ENCODE measurements at regions not wholly inside any gene's neighbourhood (a gene's known extent, or its start where the extent isn't known, plus 50 kb on each side); places are given as distances from the start of the nearest gene placed in this dataset.

GRCh38 chr21:38973552-38973951 lies 167.8 kb downstream of the ETS2 start:
- no peak for TF ChIP-seq CTCF (conservative IDR thresholded peaks at IDR 0.05; ENCODE audit: low read depth, low read length)
- no peak for TF ChIP-seq EZH2 (IDR thresholded peaks at IDR 0.05; ENCODE audit: low read length, unreplicated experiment)
- TF ChIP-seq EZH2phosphoT487 (IDR thresholded peaks at IDR 0.05; ENCODE audit: borderline replicate concordance, low read length) = no peak
